Neural cell (in vitro differentiated cells): ENCODE measurements at regions not wholly inside any gene's neighbourhood (a gene's known extent, or its start where the extent isn't known, plus 50 kb on each side); places are given as distances from the start of the nearest gene placed in this dataset.

Source experiments
- CTCF ChIP-seq: fragments of 450-650 bp; IDR thresholded peaks from 2 replicates; pipeline ENCODE4 v1.5.1; 2014; ENCODE audit warnings: antibody characterized with exemption, mild to moderate bottlenecking, moderate library complexity; ENCODE audit not compliant: poor library complexity, severe bottlenecking
- EZH2 ChIP-seq: fragments of 200-600, 300-800 bp; shearing (Covaris generic), sonication (generic); IDR thresholded peaks from 2 replicates; pipeline ENCODE4 v1.6.1; 2014; ENCODE audit warnings: antibody characterized with exemption, low read length, borderline replicate concordance, mild to moderate bottlenecking; ENCODE audit not compliant: insufficient read depth, poor library complexity, severe bottlenecking
- MXI1 ChIP-seq: fragments of 450-650 bp; conservative IDR thresholded peaks from 2 replicates; pipeline ENCODE4 v1.6.1; 2014; ENCODE audit warnings: antibody characterized with exemption, mild to moderate bottlenecking; ENCODE audit not compliant: poor library complexity, severe bottlenecking
- POLR2AphosphoS5 ChIP-seq: IDR thresholded peaks from 2 replicates; pipeline ENCODE4 v1.6.1; 2012
- SMC3 ChIP-seq: fragments of 450-650 bp; conservative IDR thresholded peaks from 2 replicates; pipeline ENCODE4 v1.6.1; 2014; ENCODE audit warnings: antibody characterized with exemption, mild to moderate bottlenecking, moderate library complexity; ENCODE audit not compliant: poor library complexity
- TAF1 ChIP-seq: IDR thresholded peaks from 2 replicates; pipeline ENCODE4 v1.6.1; 2012; ENCODE audit warnings: low read depth

- TF ChIP-seq CTCF = no peak
- no peak for TF ChIP-seq POLR2AphosphoS5
- no peak for TF ChIP-seq EZH2
- no peak for TF ChIP-seq MXI1
- no peak for TF ChIP-seq TAF1
- TF ChIP-seq SMC3 = no peak
These were observed 818.3 kb upstream of the POT1 start for GRCh38 chr7:125747966-125748365.
